Middle frontal gyrus (tissue), 1 donor: ENCODE measurements at regions not wholly inside any gene's neighbourhood (a gene's known extent, or its start where the extent isn't known, plus 50 kb on each side); places are given as distances from the start of the nearest gene placed in this dataset.

ENCODE experiments used
- DNase-seq: peaks from one replicate; pipeline ENCODE4 v3.0.0-alpha.2; 2015; ENCODE audit warnings: low spot score; ENCODE audit errors: extremely low spot score

DNA sequence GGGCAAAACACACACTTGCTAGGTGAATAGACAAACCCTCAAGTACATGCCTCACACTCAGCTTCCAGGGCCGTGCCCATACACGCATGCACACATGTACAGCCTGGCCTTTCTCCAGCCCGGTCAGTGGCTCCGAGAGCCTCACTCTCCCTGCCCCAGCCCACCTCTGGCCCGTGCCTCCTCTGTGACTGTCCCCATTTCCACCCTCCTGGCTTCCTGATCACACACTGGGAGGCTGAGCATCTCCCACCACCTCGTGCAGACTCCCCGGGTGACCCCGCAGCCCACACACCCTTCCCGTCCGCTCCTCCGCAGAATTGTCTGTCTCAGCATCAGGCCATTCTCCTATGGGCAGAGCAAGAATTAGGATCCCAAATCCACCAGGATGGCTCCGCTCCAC, 634.1 kb downstream of the TBC1D22A start:
- no peak for DNase-seq

DNA sequence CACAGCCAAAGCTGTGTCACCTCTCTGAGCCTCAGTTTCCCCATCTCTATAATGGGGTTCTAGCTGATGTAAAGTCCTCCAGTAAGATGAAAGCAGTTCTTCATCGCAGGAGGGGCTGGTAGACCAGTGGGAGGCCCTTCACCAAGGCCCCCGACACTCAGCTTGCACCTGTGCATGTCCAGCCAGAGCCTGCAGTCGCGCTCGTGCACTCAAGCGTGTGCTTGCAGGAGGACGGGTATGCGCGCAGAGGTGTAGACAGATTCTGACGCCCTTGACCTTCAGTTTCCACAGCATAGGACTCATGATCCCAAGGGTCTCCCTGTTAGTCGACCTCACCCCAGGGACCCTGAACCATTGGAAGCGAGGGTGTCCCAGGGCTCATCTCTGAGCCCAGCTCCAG, 633.7 kb downstream of the TBC1D22A start:
- no peak for DNase-seq

DNA sequence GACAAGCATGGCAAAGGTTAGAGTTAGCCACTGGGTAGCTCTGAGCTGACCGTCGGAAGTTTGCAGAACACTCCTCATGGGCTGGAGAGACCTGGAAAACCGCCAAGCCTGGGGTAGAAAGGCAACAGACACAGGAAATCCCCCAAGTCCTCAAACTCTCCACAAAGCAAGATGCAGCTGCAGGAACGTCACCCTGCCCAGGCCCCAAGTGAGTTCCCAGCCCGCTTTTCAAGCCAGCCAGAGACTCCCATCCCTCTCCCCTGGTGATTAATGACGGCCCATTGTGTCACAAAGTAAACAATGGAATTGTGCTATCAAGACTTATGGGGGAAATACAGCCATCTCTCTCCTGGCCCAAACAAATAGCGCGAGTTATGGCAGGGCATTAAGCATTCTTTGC, 633.0 kb downstream of the TBC1D22A start:
- DNase-seq: no peak

DNA sequence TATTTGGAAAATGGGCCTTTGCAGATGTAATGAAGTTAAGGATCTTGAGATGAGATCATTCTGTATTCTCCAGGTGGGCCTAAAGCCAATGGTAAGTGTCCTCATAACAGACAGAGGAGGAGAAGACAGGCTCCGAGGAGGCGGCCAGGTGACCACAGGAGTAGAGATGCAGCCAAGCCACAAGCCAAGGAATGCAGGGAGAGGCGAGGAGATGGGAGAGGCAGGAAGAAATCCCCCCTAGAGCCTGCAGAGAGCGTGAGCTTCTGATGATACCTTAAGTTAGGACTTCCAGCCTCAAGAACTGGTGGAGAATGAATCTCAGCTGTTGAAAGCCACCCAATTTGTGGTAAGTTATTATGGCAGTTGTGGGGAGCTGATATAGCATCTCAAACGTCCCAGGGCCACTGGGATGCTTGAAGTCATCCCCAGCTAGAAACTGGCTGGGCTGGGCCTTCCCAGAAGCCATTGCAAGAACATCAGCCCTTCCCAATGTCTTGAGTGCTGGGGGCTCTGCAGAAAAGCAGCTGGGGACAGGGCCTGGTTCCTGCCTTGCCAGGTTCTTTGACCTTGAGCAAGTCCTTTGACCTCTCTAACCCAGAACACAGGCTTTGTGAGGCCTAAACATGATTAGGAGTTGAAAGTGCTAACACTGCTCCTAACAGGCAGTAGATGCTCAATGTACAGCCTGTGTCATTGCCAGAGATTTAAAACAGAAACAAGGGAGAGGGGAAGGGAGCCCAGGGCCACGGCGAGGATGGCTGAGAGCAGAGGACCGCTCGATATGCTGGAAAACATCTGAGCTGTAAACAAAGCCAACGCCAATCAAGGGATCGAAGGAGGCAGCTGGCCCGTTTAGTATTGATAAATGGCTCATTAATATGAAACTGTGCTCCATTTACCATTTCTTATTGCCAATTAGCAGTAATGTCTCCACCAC, 632.3 kb downstream of the TBC1D22A start:
- DNase-seq: no peak

DNA sequence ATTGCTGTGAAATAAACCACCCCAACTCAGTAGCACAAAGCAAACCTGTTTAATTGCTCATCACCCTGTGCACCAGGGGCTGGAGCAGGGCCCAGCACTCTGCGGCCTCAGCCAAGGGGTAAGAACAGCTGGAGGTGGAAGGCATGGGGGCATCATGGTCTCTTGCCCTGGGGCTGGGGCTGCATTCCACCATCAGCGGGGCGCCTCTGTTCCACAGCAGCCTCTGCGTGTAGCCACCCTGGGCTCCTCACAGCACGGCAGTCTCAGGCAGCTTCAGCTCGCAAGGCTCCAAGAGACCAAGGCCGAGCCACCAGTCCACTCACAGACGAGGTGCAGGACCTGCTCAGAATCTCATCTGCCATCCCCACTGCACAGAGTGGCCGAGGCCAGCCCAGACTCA, 630.7 kb downstream of the TBC1D22A start:
- no peak for DNase-seq

DNA sequence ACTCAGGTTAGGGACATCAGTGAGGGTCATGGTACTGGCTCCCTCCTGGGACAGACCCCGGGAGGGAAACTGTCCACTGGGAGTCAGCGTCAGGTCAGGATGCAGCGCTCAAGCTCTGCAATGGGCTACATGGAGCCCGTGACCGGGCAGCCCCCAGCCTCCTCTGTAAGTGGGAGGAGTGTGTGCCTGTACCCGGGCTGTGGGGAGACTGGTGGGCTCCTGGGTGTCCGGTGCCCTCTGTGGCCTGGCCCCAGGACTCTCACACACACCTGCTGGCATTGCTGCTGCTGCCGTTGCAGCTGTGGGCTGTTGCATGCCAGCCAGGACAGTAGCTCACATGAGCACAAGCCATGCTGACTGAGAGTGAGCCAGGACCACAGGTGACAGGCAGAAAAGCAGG, 630.3 kb downstream of the TBC1D22A start:
- DNase-seq: no peak

DNA sequence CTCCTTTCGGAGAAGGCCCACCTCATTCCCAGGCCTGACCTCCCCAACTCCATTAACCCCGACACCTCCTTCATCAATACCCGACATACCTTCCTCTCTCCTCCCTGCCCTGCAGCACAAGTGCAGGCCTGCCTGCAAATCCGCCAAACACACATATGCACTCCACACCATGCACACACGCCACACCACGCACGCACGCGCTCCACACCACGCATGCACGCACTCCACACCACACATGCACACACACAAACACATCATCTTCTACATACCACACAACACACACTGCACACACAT, 629.6 kb downstream of the TBC1D22A start:
- no peak for DNase-seq

DNA sequence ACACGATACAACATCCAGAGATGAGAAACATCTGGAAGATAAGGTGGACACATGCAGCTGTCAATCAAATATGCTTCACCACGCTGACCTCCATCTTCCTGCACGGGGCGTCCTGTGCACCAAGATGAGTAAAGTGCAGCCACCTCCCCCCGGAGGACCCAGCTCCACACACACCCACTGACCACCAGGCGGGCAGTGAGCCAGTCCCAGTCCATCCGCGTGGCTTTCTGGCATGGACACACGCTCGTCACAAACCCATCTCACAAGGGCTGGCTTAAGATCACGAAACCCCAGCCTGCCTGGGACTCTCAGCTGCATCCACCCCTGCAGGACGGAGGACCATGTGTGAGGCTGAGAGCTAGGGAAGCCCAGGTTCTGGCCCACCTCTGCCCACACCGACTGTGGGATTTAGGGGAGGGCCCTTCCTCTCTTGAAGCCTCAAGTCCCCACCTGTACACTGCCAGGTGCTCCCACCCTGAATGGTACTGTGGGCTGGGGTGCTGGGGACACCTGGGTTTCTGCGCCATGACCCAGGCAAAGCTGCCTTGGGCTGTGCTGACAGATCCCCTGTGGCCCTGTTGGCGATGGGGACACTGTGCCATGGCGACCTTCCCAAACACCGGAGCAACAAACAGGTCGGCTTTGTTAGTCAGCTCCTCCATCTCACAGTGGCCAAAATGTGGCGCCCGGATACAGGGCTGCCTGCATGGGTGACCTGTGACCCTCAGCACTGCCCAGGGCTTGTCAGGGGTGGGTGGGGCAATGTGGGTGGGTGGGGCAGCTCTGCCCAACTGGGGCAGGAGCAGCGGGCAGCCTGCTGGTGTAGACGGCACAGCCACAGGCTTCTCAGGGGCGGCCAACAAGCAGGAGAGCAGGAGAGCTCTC, 629.0 kb downstream of the TBC1D22A start:
- no peak for DNase-seq

DNA sequence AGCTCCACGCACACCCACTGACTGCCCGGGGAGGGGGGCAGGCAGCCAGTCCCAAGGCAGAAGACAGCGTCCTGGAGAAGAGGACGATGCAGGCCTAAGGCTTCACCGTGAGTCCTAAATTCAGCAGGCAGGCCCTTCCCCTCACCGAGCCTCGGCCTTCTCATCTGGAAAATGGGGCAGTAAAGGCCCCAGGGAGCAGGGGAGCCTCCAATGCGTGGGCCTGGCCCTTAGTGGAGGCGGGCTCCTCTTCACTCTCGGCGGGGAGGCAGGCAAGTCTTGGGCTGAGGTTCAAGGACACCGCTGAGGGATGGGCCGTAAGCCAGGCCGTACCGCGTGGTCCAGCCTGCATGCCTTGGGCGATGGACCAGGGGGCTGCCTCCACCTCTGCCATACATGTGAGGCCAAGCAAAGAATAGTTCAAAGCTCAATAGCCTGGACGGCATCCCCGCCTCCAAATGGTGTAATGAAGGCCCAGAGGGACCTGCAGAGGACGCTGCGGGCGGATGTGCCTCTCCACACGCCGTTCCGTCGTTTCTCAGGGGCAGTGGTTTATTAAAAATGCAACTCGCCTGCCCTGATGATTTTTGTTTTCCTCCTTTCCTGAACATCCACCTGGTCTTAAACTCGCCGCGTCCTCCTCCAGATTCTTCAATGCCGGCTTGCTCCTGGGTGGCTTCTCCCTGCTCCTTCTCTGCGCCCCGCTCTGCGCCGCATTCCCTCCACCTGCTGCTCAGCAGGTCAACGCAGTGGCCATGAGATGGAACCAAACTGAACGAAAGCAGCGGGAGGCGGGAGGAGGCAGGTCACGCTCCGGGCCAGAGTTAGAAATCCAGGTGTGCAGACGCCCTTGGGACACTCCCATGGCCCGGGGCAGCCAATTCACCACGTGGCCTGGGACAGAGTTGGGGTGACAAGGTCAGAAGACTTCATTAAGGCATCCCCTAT, 627.8 kb downstream of the TBC1D22A start:
- DNase-seq: no peak

DNA sequence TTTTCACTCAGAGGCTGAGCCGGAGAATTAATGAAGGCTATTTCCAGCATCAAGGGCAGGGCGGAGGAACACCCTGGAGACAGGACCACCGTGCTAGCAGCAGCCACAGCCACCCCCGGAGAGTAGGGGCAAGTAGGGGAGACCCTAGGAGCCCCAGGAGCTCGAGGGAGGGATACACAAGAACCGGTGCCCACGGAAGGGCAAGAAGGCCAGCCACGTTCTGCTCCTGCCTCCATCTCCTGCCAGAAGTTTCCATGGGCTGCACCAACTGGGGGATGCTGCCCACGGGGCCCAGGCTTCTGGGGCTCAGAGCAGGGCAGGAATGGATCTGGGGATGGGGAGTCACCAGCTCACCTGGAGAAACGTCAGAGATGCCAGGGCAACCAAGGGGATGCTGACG, 626.8 kb downstream of the TBC1D22A start:
- DNase-seq: no peak

DNA sequence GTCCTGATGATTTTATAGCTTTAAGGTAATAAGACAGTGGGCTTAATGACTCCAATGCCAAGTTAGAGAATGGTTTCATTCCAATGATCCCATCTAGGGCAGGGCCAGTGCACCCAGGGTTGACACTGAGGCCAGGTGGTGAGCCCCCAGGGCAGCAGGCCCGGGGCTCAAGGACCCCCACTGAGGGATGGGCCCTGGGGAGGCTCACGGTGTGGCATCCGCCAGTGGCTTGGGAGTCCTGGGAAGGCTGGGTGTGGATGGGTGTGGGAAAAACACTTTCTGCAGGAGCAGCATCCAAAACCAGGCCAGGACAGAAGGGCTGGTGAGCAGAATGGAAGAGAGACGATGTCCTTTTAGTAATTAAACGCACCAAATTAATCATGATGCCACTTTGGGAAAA, 626.3 kb downstream of the TBC1D22A start:
- DNase-seq: no peak

DNA sequence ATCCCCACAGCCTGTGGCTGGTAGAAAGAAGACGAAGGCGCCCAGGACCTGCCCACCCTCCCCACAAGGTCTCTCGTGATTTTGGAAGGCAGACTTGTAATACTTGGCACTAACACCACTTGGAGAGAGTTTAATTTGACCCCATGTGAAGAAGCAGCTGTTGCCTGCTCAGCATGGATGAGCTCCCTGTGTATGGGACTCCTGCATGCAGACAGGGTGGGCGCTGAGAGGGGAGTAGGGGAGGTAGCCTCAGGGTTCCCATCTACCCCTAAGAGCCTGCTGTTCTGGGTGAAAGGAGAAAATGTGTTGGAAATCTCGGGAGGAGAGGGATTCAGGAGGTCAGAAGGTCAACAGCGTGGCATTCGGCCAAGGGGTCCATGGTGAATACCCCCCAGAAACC, 625.9 kb downstream of the TBC1D22A start:
- no peak for DNase-seq

DNA sequence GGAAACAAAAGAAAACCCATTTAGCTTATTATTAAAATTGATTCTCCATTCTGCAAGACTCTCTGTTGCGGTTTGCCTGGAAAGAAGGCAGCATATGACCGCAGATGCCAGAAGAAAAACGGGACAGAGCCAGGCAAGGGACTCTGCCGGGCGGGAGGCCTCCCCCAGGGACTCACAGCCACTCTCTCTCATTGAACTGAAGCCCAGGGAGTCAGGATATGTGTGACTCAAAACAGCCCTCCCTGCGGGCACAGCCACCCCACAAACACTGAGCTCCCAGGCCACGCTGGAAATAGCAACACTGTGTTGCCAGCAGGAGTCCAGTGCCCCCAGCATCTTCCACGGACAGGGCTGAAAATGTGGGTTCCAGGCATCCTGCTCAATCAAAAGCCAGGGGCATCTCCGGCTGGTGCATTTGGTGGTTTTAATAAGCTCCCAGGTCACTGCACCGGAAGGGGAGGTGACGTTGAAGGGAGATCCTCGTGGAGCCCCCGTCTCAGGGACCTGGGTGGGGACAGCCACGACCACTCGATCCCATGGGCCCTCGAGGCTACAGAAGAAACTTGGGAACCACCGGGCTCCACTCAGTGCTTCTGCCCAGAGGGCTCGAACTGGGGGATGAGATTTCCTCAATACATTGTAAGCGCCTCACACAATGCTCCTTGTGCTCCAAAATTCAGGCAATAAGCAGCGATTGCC, 624.5 kb downstream of the TBC1D22A start:
- DNase-seq: no peak

DNA sequence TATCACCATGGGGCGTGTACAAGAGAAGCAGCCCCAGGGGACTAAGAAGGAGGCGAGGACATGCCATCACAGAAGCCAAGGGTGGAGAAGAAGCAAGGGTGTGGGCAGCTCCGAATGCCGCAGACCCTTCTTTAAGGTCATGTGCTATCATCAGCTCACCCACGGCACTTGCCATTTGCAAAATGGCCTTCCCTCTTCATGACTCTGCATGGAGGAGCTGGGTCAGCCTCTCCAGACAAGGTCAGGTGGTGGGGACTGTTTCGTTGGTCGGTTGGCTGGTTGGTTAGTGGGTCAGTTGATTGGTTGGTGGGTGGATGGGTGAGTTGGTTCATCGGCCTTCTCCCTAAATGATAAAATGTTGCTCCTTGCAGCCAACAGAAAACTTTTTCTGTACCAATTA, 622.5 kb downstream of the TBC1D22A start:
- no peak for DNase-seq

DNA sequence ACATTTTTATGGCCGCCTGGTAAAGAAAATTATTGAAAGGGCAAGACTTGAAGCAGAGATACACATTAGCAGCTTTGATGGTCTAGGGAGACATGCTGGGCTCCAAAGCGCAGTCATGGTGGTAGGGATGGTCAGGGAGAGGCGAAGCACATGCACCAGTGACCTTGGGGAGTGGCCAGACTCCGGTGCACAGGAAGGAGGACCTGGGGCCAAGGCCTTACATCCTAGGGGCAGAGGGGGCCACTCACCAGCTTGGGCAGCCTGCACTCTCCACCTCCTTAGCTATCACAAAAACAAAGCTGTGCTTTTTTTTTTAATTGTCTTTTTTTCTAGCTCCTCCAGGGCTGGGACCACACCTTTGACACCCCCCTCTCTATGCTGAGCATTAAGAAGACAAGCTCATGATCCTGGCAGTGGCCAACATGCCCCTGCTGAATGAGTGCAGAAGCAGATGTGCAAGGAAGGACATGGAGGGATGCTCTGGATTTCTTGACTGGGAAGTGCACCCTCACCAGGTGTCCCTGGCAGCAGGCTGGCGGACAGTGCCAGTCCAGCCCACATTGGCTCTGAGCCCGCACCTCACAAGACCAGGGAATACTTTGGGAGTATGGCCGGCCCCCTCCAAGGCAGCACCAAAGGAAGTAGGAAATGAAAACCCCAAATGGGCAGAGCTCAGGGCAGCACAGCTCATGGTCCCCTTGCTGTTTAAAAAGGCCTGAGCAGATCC, 619.9 kb downstream of the TBC1D22A start:
- no peak for DNase-seq

DNA sequence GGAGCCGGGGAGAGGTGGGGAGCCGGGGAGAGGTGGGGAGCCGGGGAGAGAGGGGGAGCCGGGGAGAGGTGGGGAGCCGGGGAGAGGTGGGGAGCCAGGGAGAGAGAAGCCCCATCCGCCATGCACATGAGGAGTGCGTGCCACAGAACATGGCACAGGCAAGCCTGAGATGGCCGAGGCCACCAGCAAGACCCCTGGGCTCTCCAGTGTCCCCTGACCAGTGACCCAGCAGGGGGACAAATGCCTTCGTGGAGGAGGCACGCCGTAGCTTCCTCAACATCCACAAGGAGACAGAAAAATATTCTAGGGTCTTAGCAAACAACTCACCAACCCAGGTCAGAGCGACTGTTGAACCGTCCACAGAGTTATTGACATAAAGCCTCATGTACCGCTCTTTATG, 618.8 kb downstream of the TBC1D22A start:
- DNase-seq: no peak

DNA sequence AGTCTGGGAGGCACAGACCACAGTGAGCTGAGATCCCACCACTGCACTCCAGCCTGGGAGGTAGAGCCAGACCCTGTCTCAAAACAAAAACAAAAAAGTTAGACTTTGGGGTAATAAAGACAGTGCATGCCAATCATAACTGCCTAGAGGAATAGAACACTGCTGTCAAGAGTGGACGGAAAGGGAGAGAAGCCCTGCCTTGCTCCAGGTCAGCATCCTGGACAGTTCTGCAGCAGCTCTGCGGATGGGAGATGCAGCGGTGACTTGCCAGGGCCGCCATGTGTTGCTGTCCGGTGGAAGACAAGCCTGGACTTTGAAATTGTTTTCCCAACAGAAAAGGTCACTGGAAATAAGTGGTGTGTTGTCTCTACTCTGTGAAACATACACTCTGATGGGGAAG, 618.2 kb downstream of the TBC1D22A start:
- DNase-seq: no peak

DNA sequence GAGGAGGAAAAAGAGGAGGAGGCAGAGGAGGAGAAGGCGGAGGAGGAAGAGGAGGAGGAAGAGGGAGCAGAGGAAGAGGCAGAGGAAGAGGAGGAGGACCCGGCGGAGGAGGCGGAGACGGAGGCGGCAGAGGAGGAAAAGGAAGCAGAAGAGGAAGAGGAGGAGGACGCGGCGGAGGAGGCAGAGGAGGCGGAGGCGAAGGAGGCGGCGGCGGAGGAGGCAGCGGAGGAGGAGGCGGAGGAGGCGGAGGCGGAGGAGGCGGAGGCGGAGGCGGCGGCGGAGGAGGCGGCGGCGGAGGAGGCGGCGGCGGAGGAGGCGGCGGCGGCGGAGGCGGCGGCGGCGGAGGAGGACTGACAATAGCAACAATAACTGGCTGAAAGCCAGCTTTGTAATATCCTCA, 616.6 kb downstream of the TBC1D22A start:
- DNase-seq: no peak

DNA sequence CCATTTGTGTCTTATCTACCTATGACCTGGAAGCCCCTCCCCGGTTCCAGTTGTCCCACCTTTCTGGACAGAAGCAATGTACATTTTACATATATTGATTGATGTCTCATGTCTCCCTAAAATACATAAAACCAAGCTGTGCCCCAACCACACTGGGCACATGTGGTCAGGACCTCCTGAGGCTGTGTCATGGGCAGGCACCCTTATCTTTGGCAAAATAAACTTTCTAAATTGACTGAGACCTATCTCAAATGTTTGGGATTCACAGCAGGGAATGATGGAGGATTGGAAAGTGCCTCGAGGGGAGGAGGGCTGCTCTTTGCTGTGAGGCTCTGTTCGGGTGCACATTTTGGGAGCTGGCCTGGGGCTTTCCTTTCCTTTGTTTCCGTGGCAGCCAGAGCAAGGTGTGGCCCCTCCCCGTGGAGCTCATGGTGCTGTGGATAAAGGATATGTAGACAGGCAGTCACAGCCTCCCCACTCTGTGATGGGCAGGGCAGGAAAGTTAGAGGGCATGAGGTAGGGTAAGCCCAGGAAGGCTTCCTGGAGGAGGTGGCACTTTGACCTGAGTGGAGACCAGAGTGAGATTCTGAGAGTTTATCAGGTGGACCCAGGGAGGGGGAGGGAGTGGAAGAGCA, 615.6 kb downstream of the TBC1D22A start:
- DNase-seq: no peak
